Stimulated activated effector memory CD8-positive, alpha-beta T cell treated with anti-CD3 and anti-CD28 coated beads, Interleukin-12 subunit alpha, Interleukin-12 subunit beta, amount 100 ng/mL, for 72 hours (primary cell): ENCODE measurements at regions not wholly inside any gene's neighbourhood (a gene's known extent, or its start where the extent isn't known, plus 50 kb on each side); places are given as distances from the start of the nearest gene placed in this dataset.
A peak's percentile ranks its signal among the peaks of the same experiment; 100 is the strongest.

Experiments used
- ATAC-seq: fragments of 150-1000 bp; cut with Tn5 transposase; 2 replicates; pipeline ENCODE4 v1.10.0; 2021
- DNase-seq, 2 donors: peaks; one replicate each; pipeline ENCODE4 v3.0.0; 2021 to 2022; ENCODE audit warnings: low spot score in 2 of 2
- H3K27ac Mint-ChIP-seq: one replicate; pipeline ENCODE4 v1.8.0; 2022; ENCODE audit warnings: mild to moderate bottlenecking, mixed read lengths
- H3K36me3 Mint-ChIP-seq: one replicate; pipeline ENCODE4 v1.8.0; 2022; ENCODE audit warnings: mild to moderate bottlenecking, mixed read lengths
- H3K4me1 Mint-ChIP-seq: one replicate; pipeline ENCODE4 v1.8.0; 2022; ENCODE audit warnings: mixed read lengths
- H3K4me3 Mint-ChIP-seq: one replicate; pipeline ENCODE4 v1.8.0; 2022; ENCODE audit warnings: mild to moderate bottlenecking, mixed read lengths
- H3K9me3 Mint-ChIP-seq: one replicate; pipeline ENCODE4 v1.8.0; 2022; ENCODE audit warnings: mixed read lengths

- H3K4me3 Mint-ChIP-seq: no peak overlapping the region
- no peaks in the 10 kb centered on the region for H3K36me3 Mint-ChIP-seq
- H3K9me3 Mint-ChIP-seq: peaks cover 3% of the 10 kb centered on the region
- DNase-seq (no peak), ATAC-seq (no peak)
- no peaks in the 10 kb centered on the region for H3K4me1 Mint-ChIP-seq
- H3K27ac Mint-ChIP-seq: no peak overlapping the region
Observed at GRCh38 chr4:181138116-181138515, 1105.1 kb upstream of the TENM3 start.

- ATAC-seq (no peak), DNase-seq (no peak)
- Mint-ChIP-seq H3K4me1 (no peaks in the 10 kb centered on the region), H3K9me3 (no peaks in the 10 kb centered on the region), H3K27ac (no peak overlapping the region), H3K36me3 (no peaks in the 10 kb centered on the region), H3K4me3 (no peak overlapping the region)
Observed at GRCh38 chr4:181140037-181140603, 1103.1 kb upstream of the TENM3 start.

GRCh38 chr4:181143250-181143854, 1099.8 kb upstream of the TENM3 start:
- peaks cover 3% of the 10 kb centered on the region for H3K9me3 Mint-ChIP-seq
- ATAC-seq: peak; percentile 64

GRCh38 chr4:181146051-181146450, 1097.2 kb upstream of the TENM3 start:
- H3K36me3 Mint-ChIP-seq: no peaks in the 10 kb centered on the region
- peaks cover 3% of the 10 kb centered on the region for H3K9me3 Mint-ChIP-seq
- no peaks in the 10 kb centered on the region for H3K4me1 Mint-ChIP-seq
- no peak for DNase-seq
- ATAC-seq: no peak
- no peak overlapping the region for H3K27ac Mint-ChIP-seq
- H3K4me3 Mint-ChIP-seq: no peak overlapping the region

More at GRCh38 chr4:181143250-181143854, 1099.8 kb upstream of the TENM3 start:
- peak; percentile 47 to 65 for DNase-seq
- Mint-ChIP-seq H3K4me1 (no peaks in the 10 kb centered on the region), H3K36me3 (no peaks in the 10 kb centered on the region), H3K27ac (no peak overlapping the region), H3K4me3 (no peak overlapping the region)

GRCh38 chr4:181147416-181147951, 1095.7 kb upstream of the TENM3 start:
- Mint-ChIP-seq H3K4me3 (no peak overlapping the region), H3K4me1 (no peaks in the 10 kb centered on the region), H3K36me3 (no peaks in the 10 kb centered on the region), H3K9me3 (peaks cover 3% of the 10 kb centered on the region), H3K27ac (no peak overlapping the region)
- no peak for DNase-seq
- ATAC-seq: no peak

GRCh38 chr4:181148470-181148869, 1094.7 kb upstream of the TENM3 start:
- Mint-ChIP-seq H3K4me3 (no peak overlapping the region), H3K4me1 (no peaks in the 10 kb centered on the region), H3K27ac (no peak overlapping the region), H3K9me3 (peaks cover 5% of the 10 kb centered on the region), H3K36me3 (no peaks in the 10 kb centered on the region)
- no peak for DNase-seq
- ATAC-seq: no peak

GRCh38 chr4:181150191-181150590, 1093.0 kb upstream of the TENM3 start:
- Mint-ChIP-seq H3K36me3 (no peaks in the 10 kb centered on the region), H3K27ac (no peak overlapping the region), H3K4me3 (no peak overlapping the region), H3K4me1 (no peaks in the 10 kb centered on the region), H3K9me3 (peaks cover 12% of the 10 kb centered on the region)
- DNase-seq (no peak), ATAC-seq (no peak)

- Mint-ChIP-seq H3K27ac (no peak overlapping the region), H3K4me1 (no peaks in the 10 kb centered on the region), H3K9me3 (peaks cover 10% of the 10 kb centered on the region), H3K4me3 (no peak overlapping the region), H3K36me3 (no peaks in the 10 kb centered on the region)
- no peak for DNase-seq
- no peak for ATAC-seq
Observed at GRCh38 chr4:181151856-181152255, 1091.3 kb upstream of the TENM3 start.

GRCh38 chr4:181157647-181158046, 1085.6 kb upstream of the TENM3 start:
- Mint-ChIP-seq H3K9me3 (peaks cover 15% of the 10 kb centered on the region), H3K36me3 (no peaks in the 10 kb centered on the region), H3K4me3 (no peak overlapping the region), H3K4me1 (no peaks in the 10 kb centered on the region), H3K27ac (no peak overlapping the region)
- ATAC-seq (no peak), DNase-seq (no peak)

GRCh38 chr4:181158971-181159370, 1084.2 kb upstream of the TENM3 start:
- DNase-seq (no peak), ATAC-seq (no peak)
- Mint-ChIP-seq H3K9me3 (peaks cover 10% of the 10 kb centered on the region), H3K4me1 (no peaks in the 10 kb centered on the region), H3K27ac (no peak overlapping the region), H3K4me3 (no peak overlapping the region), H3K36me3 (no peaks in the 10 kb centered on the region)

- H3K9me3 Mint-ChIP-seq: peaks cover 8% of the 10 kb centered on the region
- H3K4me3 Mint-ChIP-seq: no peak overlapping the region
- no peak for ATAC-seq
- DNase-seq: no peak
- no peaks in the 10 kb centered on the region for H3K36me3 Mint-ChIP-seq
- no peaks in the 10 kb centered on the region for H3K4me1 Mint-ChIP-seq
- no peak overlapping the region for H3K27ac Mint-ChIP-seq
Observed at GRCh38 chr4:181161669-181162068, 1081.5 kb upstream of the TENM3 start.

GRCh38 chr4:181162266-181162665, 1080.9 kb upstream of the TENM3 start:
- Mint-ChIP-seq H3K9me3 (peaks cover 8% of the 10 kb centered on the region), H3K4me3 (no peak overlapping the region), H3K4me1 (no peaks in the 10 kb centered on the region), H3K36me3 (no peaks in the 10 kb centered on the region), H3K27ac (no peak overlapping the region)
- no peak for ATAC-seq
- DNase-seq: no peak

GRCh38 chr4:181162676-181163075, 1080.5 kb upstream of the TENM3 start:
- Mint-ChIP-seq H3K36me3 (no peaks in the 10 kb centered on the region), H3K9me3 (peaks cover 8% of the 10 kb centered on the region), H3K4me1 (no peaks in the 10 kb centered on the region), H3K4me3 (no peak overlapping the region), H3K27ac (no peak overlapping the region)
- DNase-seq (no peak), ATAC-seq (no peak)

- DNase-seq (no peak), ATAC-seq (no peak)
- H3K4me1 Mint-ChIP-seq: no peaks in the 10 kb centered on the region
- H3K36me3 Mint-ChIP-seq: no peaks in the 10 kb centered on the region
- H3K4me3 Mint-ChIP-seq: no peak overlapping the region
- peaks cover 6% of the 10 kb centered on the region for H3K9me3 Mint-ChIP-seq
- no peak overlapping the region for H3K27ac Mint-ChIP-seq
Observed at GRCh38 chr4:181166742-181167399, 1076.3 kb upstream of the TENM3 start.

- no peak for DNase-seq
Observed at GRCh38 chr4:181168011-181168805, 1075.0 kb upstream of the TENM3 start.

More at GRCh38 chr4:181168011-181168805, 1075.0 kb upstream of the TENM3 start:
- Mint-ChIP-seq H3K4me3 (no peak overlapping the region), H3K4me1 (no peaks in the 10 kb centered on the region), H3K36me3 (no peaks in the 10 kb centered on the region), H3K9me3 (peaks cover 6% of the 10 kb centered on the region), H3K27ac (no peak overlapping the region)
- ATAC-seq: no peak
